EH (cell line): ENCODE measurements at regions not wholly inside any gene's neighbourhood (a gene's known extent, or its start where the extent isn't known, plus 50 kb on each side); places are given as distances from the start of the nearest gene placed in this dataset.
A peak's percentile ranks its signal among the peaks of the same experiment; 100 is the strongest.
"Not testable (repeated sequence)": the region's sequence is repeated elsewhere in the genome, so short reads cannot be mapped to it uniquely, and the experiment has no call there.

Experiments
- DNase-seq: peaks from one replicate; pipeline ENCODE4 v3.0.0-alpha.2; 2015; ENCODE audit warnings: low read depth

GRCh38 chr3:190192739-190193138 is 72.0 kb upstream of the P3H2 start:
- peak; percentile 37 for DNase-seq

GRCh38 chr3:190192087-190192486 is 71.4 kb upstream of the P3H2 start:
- no peak for DNase-seq

- peak; percentile 44 for DNase-seq
These were observed 67.5 kb upstream of the P3H2 start for GRCh38 chr3:190188197-190188596.

- DNase-seq: peak; percentile 97
These were observed 62.4 kb upstream of the P3H2 start for GRCh38 chr3:190183121-190183520.

GRCh38 chr3:190182418-190183043 is 61.8 kb upstream of the P3H2 start:
- peak; percentile 67 for DNase-seq

- peak; percentile 83 for DNase-seq
These were observed 59.6 kb upstream of the P3H2 start for GRCh38 chr3:190180268-190180667.

- no peak for DNase-seq
These were observed 58.1 kb upstream of the P3H2 start for GRCh38 chr3:190178779-190179178.

- DNase-seq: not testable (repeated sequence)
These were observed 56.3 kb upstream of the P3H2 start for GRCh38 chr3:190176933-190177525.

- DNase-seq: not testable (repeated sequence)
These were observed 55.4 kb upstream of the P3H2 start for GRCh38 chr3:190176106-190176505.

- peak; percentile 58 for DNase-seq
These were observed 54.8 kb upstream of the P3H2 start for GRCh38 chr3:190175490-190175889.

- no peak for DNase-seq
These were observed 53.8 kb upstream of the P3H2 start for GRCh38 chr3:190174471-190174870.

- no peak for DNase-seq
These were observed 52.7 kb upstream of the P3H2 start for GRCh38 chr3:190173426-190173825.

- peak; percentile 40 for DNase-seq
These were observed 52.1 kb upstream of the P3H2 start for GRCh38 chr3:190172751-190173150.
